RCC 7860 (cell line): ENCODE measurements at regions not wholly inside any gene's neighbourhood (a gene's known extent, or its start where the extent isn't known, plus 50 kb on each side); places are given as distances from the start of the nearest gene placed in this dataset.

ENCODE experiments used
- DNase-seq: peaks from one replicate; pipeline ENCODE4 v3.0.0-alpha.2; 2015; ENCODE audit warnings: low spot score
- FAIRE-seq: peaks from 2 replicates; lab custom pipeline; 2012; peaks lifted over from hg19 to GRCh38; lab: Jason Lieb, UNC

DNA sequence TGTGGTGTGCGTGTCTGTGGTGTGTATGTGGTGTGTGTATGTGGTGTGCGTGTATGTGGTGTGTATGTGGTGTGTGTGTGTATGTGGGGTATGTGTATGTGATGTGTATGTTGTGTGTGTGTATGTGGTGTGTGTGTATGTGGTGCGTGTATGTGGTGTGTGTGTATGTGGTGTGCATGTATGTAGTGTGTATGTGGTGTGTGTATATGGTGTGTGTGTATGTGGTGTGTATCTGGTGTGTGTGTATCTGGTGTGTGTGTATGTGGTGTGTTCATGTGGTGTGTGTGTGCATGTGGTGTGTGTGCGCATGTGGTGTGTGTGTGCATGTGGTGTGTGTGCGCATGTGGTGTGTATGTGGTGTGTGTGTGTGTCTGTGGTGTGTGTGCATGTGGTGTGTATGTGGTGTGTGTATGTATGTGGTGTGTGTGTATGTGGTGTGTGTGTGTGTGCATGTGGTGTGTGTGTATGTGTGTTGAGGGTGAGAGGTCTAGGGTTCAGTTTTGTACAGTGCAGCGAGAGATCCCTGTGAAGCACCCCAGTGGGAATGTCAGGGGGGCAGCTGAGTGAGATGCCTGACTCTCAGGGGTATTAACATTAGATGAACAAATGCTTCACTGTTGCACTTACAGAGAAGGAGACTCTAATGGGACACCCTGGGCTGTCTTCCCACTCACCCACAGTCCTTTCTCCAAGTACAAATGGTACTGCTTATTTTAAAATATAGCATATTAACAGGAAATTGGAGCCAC, 61.3 kb upstream of the MEDAG start:
- no peak for DNase-seq
- FAIRE-seq = no peak

DNA sequence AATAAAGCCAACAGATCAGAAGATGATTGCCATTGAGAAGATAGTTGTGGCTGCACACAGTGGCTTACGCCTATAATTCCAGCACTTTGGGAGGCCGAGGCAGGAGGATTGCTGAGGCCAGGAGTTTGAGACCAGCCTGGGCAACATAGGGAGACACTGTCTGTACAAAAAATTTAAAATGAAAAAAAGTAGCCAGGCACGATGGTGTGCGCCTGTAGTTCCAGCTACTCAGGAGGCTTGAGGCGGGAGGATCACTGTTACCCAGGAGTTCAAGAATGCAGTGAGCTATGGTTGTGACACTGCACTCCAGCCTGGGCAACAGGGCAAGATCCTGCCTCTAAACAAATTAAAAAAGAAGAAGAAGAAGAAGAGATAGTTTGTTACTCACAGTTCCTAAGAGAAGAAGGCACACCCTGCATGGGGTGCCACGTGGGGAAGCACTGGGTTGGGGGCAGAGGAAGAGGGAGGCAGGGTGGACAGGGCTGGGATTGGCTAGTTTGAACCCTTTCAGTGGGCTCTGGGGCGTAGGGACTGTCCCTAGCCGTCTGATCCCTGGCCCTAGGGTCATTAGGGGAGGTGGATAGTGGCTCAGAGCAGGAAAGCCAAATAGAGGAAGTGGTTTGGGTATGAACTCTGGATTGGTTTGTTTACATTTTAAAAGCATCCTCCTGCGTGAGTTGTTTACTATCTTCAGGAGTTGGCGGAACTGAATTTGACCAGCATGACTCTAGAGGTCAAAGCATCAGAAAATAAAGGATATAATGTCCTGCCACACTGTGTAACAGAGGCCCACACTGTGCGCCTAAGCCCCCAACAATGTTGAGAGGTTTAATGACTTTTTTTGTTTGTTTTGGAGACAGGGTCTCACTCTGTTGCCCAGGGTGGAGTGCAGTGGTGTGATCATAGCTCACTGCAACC, 60.5 kb upstream of the MEDAG start:
- FAIRE-seq (no peak), DNase-seq (no peak)

DNA sequence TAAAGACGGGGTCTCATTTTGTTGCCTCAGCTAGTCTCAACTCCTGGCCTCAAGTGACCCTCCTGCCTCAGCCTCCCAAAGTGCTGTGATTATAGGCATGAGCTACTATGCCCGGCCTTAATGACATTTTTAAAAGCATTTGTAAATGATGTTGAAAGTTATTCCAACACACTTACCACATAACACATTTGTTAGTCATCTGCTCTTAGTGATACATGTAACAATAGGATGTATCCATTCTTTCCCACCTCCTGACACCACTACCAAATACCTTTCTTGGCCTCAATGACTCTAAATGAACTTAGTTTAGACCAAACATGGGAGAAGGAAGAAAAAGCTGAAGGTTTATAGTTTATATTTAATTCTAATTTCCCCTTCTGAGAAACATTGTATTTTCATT, 59.8 kb upstream of the MEDAG start:
- DNase-seq (peak; percentile 43), FAIRE-seq (no peak)

DNA sequence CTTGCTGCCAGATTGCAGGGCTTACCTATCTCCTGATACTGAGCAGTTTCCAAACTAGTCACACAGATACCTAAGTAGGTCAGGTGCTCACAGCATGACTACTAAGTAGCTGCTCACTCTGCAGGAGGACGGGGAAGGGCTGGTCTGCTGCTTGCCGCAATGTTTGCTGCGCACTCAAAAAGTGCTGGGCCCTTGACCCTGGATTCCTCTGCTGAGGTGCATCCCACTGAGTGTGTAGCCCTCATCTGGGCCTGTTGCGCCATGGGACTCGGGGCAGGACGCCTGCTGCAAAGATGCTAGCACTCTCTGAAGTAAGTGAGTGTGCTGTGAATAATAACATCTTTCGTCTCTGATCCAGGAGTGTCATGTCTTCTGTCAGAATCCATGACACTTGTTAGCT, 59.2 kb upstream of the MEDAG start:
- FAIRE-seq (no peak), DNase-seq (no peak)

DNA sequence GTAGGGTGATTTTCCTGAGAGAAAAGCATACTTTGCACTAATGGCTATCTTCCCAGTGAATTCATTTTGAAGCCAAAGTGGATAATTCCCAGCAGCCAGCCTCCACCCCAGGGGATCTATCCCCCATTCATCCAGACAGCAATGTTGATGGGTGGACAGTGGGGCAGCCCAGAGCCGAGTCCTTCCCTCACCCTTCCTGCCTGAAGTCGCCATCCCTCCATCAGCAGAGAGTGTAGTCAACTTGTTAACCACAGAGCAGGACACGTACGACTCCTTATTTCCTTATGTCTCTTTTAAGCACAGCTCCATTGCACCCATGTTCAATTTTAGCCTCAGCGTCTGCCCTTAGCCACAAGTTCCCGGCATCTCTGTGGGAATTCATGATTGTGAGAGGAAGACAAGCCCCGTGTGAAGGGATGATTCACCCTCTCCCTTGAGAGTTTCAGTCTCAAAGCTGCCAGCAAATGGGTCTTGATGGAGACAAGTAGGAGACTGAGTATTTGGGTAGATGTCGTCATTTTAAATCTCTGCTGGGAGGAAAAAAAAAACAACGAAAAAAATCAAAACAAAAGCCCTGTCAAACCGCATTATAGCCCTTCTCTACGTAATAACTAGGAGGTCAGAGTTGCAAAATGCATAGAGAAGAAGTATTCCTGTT, 58.3 kb upstream of the MEDAG start:
- peak; percentile 85 for FAIRE-seq
- peak; percentile 70 for DNase-seq

DNA sequence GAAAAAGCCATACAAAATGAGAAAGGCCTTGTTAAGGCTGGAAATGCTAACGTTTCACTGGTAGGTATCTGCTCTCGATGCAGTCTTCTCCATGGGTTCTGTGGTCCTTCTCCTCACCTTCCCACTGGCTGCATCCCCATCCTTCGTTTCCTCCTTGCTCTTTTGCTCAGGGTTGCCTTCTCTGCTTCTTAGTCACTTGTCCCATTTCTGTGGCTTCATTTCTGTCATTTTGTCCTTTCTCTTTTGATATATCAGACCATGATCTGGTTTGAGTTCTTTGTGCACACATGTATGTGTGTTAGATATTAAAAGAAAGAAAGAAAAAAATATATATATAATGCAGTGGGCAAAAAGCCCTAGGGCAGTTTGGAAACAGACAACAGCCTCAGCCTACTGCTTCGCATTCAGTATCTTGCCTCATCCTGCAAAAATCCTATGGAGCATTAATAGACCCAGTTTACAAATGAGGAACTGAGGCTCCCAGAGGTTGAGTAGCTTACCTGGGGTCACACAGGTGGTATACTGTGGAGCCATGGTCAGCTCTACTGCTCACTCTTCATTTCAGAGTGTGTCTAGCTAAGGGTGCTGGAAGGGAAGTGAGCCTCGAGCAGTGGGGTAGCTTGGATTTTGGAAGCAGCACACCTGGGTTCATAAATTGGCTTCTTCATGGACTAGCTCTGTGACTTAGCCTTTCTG, 57.6 kb upstream of the MEDAG start:
- no peak for FAIRE-seq
- no peak for DNase-seq

DNA sequence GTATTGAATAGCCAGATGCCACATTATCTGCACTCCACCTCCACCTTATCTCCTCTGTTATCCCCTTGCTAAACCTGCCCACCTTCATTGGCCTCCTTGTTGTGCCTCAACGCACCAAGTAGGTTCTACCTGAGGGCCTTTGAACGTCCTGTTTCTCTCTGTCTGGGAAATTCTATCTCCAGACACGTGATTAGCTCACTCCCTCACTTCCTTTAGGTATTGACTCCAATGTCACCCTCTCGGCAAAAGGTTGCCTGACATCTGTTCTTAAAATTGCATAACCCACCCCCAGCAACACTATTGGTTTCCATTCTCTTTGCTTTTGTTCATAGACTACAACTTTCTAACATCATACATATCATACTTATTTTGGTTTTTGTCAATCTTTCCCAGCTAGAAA, 56.5 kb upstream of the MEDAG start:
- DNase-seq (no peak), FAIRE-seq (no peak)

DNA sequence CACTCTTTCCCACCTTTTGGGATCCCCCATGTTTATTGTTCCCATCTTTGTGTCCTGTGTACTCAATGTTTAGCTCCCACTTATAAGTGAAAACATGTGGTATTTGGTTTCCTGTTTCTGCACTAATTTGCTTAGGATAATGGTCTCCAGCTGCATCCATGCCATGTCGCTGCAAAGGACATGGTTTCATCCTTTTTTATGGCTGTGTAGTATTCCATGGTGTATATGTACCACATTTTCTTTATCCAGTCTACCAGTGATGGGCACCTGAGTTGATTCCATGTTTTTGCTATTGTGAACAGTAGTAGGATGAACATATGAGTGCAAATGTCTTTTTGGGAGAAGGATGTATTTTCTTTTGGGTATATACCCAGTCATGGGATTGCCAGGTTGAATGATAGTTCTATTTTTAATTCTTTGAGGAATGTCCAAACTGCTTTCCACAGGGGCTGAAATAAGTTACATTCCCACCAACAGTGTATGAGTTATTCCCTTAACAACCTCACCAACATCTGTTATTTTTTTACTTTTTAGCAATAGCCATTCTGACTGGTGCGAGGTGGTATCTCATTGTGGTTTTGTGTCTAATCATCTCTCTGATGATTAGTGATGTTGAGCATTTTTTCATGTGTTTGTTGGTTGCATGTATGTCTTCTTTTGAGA, 55.7 kb upstream of the MEDAG start:
- no peak for FAIRE-seq

DNA sequence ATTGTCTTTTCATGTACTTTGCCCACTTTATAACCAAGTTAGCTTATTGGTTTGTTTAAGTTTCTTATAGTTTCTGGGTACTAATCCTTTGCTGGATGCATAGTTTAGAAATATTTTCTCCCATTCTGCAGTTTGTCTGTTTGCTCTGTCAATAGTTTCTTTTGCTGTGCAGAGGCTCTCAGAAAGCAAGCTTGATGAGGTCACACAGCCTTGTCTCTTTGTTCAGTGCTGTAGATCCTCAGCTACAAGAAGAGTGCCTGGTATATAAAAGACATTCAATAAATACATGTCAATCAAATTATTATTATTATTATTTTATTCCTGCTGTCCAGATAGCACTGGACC, 55.2 kb upstream of the MEDAG start:
- DNase-seq (no peak), FAIRE-seq (no peak)

More for the DNA sequence above, 55.7 kb upstream of the MEDAG start:
- no peak for DNase-seq

DNA sequence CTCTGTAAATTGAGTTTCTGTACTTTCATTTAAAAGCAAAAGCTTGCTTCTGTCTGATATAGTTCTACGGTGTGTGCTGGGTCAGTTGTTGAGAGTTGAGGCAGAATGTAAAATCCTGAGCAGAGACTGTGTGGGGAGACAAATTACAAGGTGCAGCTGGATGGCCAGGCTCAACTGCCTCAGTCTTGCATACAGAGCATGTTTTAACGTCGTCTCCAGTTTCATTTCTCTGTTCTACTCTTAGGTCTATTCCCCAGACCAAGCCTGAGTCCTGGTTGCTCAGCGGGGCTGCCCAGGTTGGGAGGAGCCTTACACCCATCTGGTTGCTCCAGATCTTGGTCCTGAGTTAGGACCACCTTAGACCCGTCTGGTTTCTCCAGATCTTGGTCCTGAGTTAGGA, 54.4 kb upstream of the MEDAG start:
- no peak for FAIRE-seq

DNA sequence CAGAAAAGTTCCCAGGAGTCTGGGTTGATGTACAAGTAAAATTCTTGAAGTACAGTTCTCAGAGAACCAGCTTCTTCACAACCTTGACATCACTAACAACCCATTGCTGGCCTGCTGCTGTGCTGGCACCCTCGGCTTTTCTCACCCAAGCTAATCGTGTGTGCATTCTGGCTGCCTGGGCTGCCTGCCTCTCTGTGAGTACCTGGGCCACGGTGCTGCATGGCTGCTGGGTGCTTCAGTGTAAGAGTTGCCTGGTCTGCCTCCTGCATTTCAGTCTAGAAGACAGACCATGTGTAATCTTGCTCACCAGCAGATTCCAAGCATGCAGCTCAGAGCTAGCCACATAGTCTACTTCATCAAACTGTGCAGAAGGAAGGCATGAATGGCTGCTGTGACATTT, 50.5 kb upstream of the MEDAG start:
- DNase-seq (no peak), FAIRE-seq (no peak)

More for the DNA sequence above, 54.4 kb upstream of the MEDAG start:
- DNase-seq = no peak

DNA sequence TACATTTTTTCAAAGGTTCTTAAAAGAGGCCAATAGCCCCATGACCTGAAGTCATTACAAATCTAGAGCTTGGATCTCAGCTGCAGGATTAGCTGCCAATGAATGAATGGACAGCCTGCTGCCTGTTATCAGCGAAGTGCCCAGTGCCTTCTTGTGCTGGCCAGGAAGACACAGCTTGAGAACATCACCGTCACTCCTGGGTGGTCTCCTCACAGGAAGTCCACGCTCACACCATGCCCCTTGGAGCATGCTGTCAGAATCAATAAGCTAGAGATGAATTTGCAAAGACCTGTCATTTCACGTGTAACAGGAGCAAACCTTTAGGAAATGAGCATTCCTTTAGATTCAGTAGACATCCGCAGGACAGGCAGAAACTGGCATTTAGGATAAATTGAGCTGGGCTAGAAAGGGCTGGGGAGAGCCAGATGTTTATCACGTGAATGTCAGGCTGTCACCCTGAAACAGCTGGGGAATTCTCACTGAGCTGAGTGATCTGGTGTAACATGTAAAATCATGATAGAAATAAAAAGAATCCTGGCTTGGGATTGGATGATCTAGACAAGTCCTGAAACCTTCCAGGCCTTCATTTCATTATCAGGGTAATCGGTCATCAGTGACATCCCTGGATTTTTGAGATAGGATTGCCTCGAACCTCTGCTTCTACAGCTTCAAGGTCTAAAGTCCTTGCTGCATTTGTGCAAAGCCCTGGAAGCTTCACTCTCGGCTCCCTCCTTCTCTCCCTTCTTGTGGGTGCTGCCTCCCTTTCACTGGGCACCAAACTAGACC, 49.9 kb upstream of the MEDAG start:
- FAIRE-seq = no peak

More for the DNA sequence above, 49.9 kb upstream of the MEDAG start:
- DNase-seq = no peak
